Neural progenitor cell (in vitro differentiated cells): ENCODE measurements at regions not wholly inside any gene's neighbourhood (a gene's known extent, or its start where the extent isn't known, plus 50 kb on each side); places are given as distances from the start of the nearest gene placed in this dataset.

Experiments
- CTCF ChIP-seq: fragments of 200-600 bp; sonication (generic); IDR thresholded peaks from 2 replicates; pipeline ENCODE4 v1.5.1; 2017; ENCODE audit warnings: antibody characterized with exemption, mild to moderate bottlenecking
- EZH2phosphoT487 ChIP-seq: fragments of 200-600 bp; sonication (generic); IDR thresholded peaks from 2 replicates; pipeline ENCODE4 v1.6.1; 2017; ENCODE audit warnings: antibody characterized with exemption

GRCh38 chr1:91604632-91605031, 104.0 kb downstream of the CDC7 start:
- TF ChIP-seq CTCF (no peak), EZH2phosphoT487 (no peak)
